WTC11 (cell line): ENCODE measurements at regions not wholly inside any gene's neighbourhood (a gene's known extent, or its start where the extent isn't known, plus 50 kb on each side); places are given as distances from the start of the nearest gene placed in this dataset.
A peak's percentile ranks its signal among the peaks of the same experiment; 100 is the strongest.

Experiments used
- ATAC-seq: fragments of 200-7000 bp; cut with Tn5 transposase; 2 replicates; pipeline ENCODE4 v1.10.0; 2021; ENCODE audit warnings: mild to moderate bottlenecking, moderate library complexity
- CTCF ChIA-PET: fragments of 300-600 bp; sonication (Branson Sonifier 250); formaldehyde crosslinking; loops from one replicate; lab custom pipeline; 2021; ENCODE audit warnings: antibody characterized with exemption; lab: Charles Lee
- POLR2A ChIA-PET: fragments of 350-600 bp; sonication (Branson Sonifier 250); formaldehyde crosslinking; loops from one replicate; lab custom pipeline; 2021; ENCODE audit warnings: antibody characterized with exemption; lab: Charles Lee
- DNase-seq: peaks from one replicate; pipeline ENCODE4 v3.0.0; 2021; ENCODE audit warnings: low spot score
- H3K27ac Mint-ChIP-seq: 2 replicates; pipeline ENCODE4 v1.8.0; 2021; ENCODE audit warnings: mixed read lengths
- H3K27me3 Mint-ChIP-seq: 2 replicates; pipeline ENCODE4 v1.8.0; 2021; ENCODE audit warnings: low read depth, mild to moderate bottlenecking, moderate library complexity, mixed read lengths
- H3K36me3 Mint-ChIP-seq: 2 replicates; pipeline ENCODE4 v1.8.0; 2021; ENCODE audit warnings: mixed read lengths
- H3K4me1 Mint-ChIP-seq: 2 replicates; pipeline ENCODE4 v1.8.0; 2022; ENCODE audit warnings: mixed read lengths
- H3K4me3 Mint-ChIP-seq: 2 replicates; pipeline ENCODE4 v1.8.0; 2021; ENCODE audit warnings: mild to moderate bottlenecking, moderate library complexity, mixed read lengths
- H3K9me3 Mint-ChIP-seq: 2 replicates; pipeline ENCODE4 v1.8.0; 2021; ENCODE audit warnings: mixed read lengths
- E2F5 ChIP-seq: sonication (generic); formaldehyde crosslinking; IDR thresholded peaks from 2 replicates; pipeline ENCODE4 v1.8.1; 2022; ENCODE audit warnings: mild to moderate bottlenecking, moderate library complexity, missing genetic modification reagents
- GABPB1 ChIP-seq: sonication (generic); formaldehyde crosslinking; IDR thresholded peaks from 2 replicates; pipeline ENCODE4 v1.8.1; 2023; ENCODE audit warnings: mild to moderate bottlenecking, missing genetic modification reagents
- GRHL2 ChIP-seq: fragments of 250-450 bp; sonication (Bioruptor Pico); IDR thresholded peaks from 2 replicates; pipeline ENCODE4 v1.8.0; 2022; ENCODE audit warnings: mild to moderate bottlenecking, moderate library complexity; ENCODE audit not compliant: insufficient replicate concordance, severe bottlenecking
- GTF2I ChIP-seq: fragments of 250-450 bp; sonication (Bioruptor Pico); conservative IDR thresholded peaks from 2 replicates; pipeline ENCODE4 v1.4.0; 2021; ENCODE audit warnings: mild to moderate bottlenecking
- HMGA2 ChIP-seq: fragments of 250-450 bp; sonication (Bioruptor Pico); IDR thresholded peaks from 2 replicates; pipeline ENCODE4 v1.4.0; 2021; ENCODE audit warnings: mild to moderate bottlenecking, moderate library complexity
- IRF1 ChIP-seq: sonication (generic); formaldehyde crosslinking; IDR thresholded peaks from 2 replicates; pipeline ENCODE4 v1.8.0; 2023; ENCODE audit warnings: missing genetic modification reagents
- NFATC4 ChIP-seq: fragments of 250-450 bp; sonication (Bioruptor Pico); IDR thresholded peaks from 2 replicates; pipeline ENCODE4 v1.9.0; 2021; ENCODE audit warnings: mild to moderate bottlenecking
- NFYB ChIP-seq: sonication (generic); formaldehyde crosslinking; conservative IDR thresholded peaks from 2 replicates; pipeline ENCODE4 v1.8.0; 2022; ENCODE audit warnings: low read depth, missing genetic modification reagents
- NR1H2 ChIP-seq: sonication (generic); formaldehyde crosslinking; IDR thresholded peaks from 2 replicates; pipeline ENCODE4 v1.9.0; 2021; ENCODE audit warnings: mild to moderate bottlenecking, moderate library complexity, missing genetic modification reagents
- PREB ChIP-seq: sonication (generic); formaldehyde crosslinking; IDR thresholded peaks from 2 replicates; pipeline ENCODE4 v1.8.1; 2022; ENCODE audit warnings: mild to moderate bottlenecking, missing genetic modification reagents, moderate library complexity, borderline replicate concordance
- TCF7 ChIP-seq: sonication (generic); formaldehyde crosslinking; IDR thresholded peaks from 2 replicates; pipeline ENCODE4 v1.8.0; 2022; ENCODE audit warnings: mild to moderate bottlenecking, low read depth, missing genetic modification reagents, moderate library complexity
- ZNF263 ChIP-seq: sonication (generic); formaldehyde crosslinking; IDR thresholded peaks from 2 replicates; pipeline ENCODE4 v1.8.1; 2022; ENCODE audit warnings: low read depth, mild to moderate bottlenecking, moderate library complexity, missing genetic modification reagents
- ZNF317 ChIP-seq: sonication (generic); formaldehyde crosslinking; IDR thresholded peaks from 2 replicates; pipeline ENCODE4 v1.8.1; 2023; ENCODE audit warnings: low read depth, mild to moderate bottlenecking, moderate library complexity, missing genetic modification reagents, borderline replicate concordance
- ZNF532 ChIP-seq: fragments of 250-450 bp; sonication (Bioruptor Pico); IDR thresholded peaks from 2 replicates; pipeline ENCODE4 v1.9.0; 2021; ENCODE audit warnings: mild to moderate bottlenecking, borderline replicate concordance
- ZNF671 ChIP-seq: fragments of 250-450 bp; sonication (Bioruptor Pico); IDR thresholded peaks from 2 replicates; pipeline ENCODE4 v1.8.0; 2021; ENCODE audit warnings: mild to moderate bottlenecking
- TF ChIP-seq, protein P1 (sequence below): fragments of 250-450 bp; sonication (Bioruptor Pico); IDR thresholded peaks from 2 replicates; pipeline ENCODE4 v1.9.0; 2021; ENCODE audit warnings: mild to moderate bottlenecking
- TF ChIP-seq, protein P2 (sequence below): sonication (generic); formaldehyde crosslinking; IDR thresholded peaks from 2 replicates; pipeline ENCODE4 v1.8.1; 2022; ENCODE audit warnings: low read depth, missing genetic modification reagents, borderline replicate concordance
- TF ChIP-seq, protein P3 (sequence below): sonication (generic); formaldehyde crosslinking; conservative IDR thresholded peaks from 2 replicates; pipeline ENCODE4 v1.8.1; 2022; ENCODE audit warnings: mild to moderate bottlenecking, missing genetic modification reagents
- TF ChIP-seq, protein P4 (sequence below): sonication (generic); formaldehyde crosslinking; IDR thresholded peaks from 2 replicates; pipeline ENCODE4 v1.8.0; 2022; ENCODE audit warnings: missing genetic modification reagents

DNA sequence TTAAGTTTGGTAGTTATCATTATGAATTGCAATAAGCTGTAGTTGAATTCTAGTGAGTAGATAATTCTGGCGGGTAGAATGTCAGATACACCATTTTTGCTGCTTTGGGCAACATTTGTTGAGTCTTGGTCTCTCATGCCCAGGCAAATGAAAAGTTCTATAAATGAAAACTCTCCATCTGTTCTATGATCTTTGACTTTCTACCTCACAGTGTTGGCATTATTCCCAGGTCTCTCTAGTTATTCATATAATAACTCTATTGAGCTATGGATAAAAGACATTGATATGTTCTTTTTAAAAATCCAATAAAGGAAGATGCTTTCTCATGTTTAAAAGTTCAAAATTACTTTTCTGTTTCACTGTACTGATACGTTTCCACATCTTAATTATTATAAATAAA is 415.3 kb upstream of the SEMA3D start (continued):
- TF ChIP-seq, protein P1, sequence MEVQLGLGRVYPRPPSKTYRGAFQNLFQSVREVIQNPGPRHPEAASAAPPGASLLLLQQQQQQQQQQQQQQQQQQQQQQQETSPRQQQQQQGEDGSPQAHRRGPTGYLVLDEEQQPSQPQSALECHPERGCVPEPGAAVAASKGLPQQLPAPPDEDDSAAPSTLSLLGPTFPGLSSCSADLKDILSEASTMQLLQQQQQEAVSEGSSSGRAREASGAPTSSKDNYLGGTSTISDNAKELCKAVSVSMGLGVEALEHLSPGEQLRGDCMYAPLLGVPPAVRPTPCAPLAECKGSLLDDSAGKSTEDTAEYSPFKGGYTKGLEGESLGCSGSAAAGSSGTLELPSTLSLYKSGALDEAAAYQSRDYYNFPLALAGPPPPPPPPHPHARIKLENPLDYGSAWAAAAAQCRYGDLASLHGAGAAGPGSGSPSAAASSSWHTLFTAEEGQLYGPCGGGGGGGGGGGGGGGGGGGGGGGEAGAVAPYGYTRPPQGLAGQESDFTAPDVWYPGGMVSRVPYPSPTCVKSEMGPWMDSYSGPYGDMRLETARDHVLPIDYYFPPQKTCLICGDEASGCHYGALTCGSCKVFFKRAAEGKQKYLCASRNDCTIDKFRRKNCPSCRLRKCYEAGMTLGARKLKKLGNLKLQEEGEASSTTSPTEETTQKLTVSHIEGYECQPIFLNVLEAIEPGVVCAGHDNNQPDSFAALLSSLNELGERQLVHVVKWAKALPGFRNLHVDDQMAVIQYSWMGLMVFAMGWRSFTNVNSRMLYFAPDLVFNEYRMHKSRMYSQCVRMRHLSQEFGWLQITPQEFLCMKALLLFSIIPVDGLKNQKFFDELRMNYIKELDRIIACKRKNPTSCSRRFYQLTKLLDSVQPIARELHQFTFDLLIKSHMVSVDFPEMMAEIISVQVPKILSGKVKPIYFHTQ, result no peak
- TF ChIP-seq IRF1 (CRISPR knock-in tag) (no peak), NR1H2 (CRISPR knock-in tag) (no peak), TCF7 (CRISPR knock-in tag) (no peak), GTF2I (CRISPR knock-in tag) (no peak), ZNF532 (CRISPR knock-in tag) (no peak), PREB (no peak), HMGA2 (CRISPR knock-in tag) (no peak)

DNA sequence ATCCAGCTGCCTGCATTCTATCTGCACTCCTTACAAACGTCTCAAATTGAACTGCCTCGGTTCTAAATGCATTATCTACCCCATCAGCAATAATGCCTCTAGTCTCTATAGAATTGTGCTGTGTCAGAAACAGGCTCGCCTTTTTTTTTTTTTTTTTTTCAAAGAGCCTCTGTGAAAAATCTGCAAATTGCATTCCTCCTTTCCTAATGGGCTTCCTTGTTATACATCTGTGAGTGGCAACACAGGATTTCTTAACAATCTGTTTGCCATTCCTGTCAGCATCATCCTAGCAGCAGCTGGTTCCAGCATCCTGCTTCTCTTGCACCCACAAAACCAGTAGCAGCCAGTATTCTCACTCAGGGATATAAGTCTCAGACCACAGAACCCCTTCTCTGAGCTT is 413.5 kb upstream of the SEMA3D start:
- H3K9me3 Mint-ChIP-seq, result peaks cover 4% of the 10 kb centered on the region; the same call in 1 of the 2 replicates
- H3K4me1 Mint-ChIP-seq, result peaks cover 10% of the 10 kb centered on the region
- H3K4me3 Mint-ChIP-seq, result no peak overlapping the region
- H3K27ac Mint-ChIP-seq, result no peak overlapping the region
- H3K27me3 Mint-ChIP-seq, result no peaks in the 10 kb centered on the region
- POLR2A ChIA-PET, result no interaction called here
- H3K36me3 Mint-ChIP-seq, result no peaks in the 10 kb centered on the region
- CTCF ChIA-PET, result no interaction called here
- ATAC-seq (peak; percentile 61), DNase-seq (no peak)
- TF ChIP-seq ZNF671, result no peak
- no peak for TF ChIP-seq ZNF263 (CRISPR knock-in tag)
- no peak for TF ChIP-seq GABPB1 (CRISPR knock-in tag)
- no peak for TF ChIP-seq E2F5 (CRISPR knock-in tag)
- TF ChIP-seq, protein P2, sequence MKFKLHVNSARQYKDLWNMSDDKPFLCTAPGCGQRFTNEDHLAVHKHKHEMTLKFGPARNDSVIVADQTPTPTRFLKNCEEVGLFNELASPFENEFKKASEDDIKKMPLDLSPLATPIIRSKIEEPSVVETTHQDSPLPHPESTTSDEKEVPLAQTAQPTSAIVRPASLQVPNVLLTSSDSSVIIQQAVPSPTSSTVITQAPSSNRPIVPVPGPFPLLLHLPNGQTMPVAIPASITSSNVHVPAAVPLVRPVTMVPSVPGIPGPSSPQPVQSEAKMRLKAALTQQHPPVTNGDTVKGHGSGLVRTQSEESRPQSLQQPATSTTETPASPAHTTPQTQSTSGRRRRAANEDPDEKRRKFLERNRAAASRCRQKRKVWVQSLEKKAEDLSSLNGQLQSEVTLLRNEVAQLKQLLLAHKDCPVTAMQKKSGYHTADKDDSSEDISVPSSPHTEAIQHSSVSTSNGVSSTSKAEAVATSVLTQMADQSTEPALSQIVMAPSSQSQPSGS, result no peak
- no peak for TF ChIP-seq ZNF317 (CRISPR knock-in tag)
- TF ChIP-seq NFYB, result no peak
- no peak for TF ChIP-seq GRHL2 (CRISPR knock-in tag)
- no peak for TF ChIP-seq NFATC4
- TF ChIP-seq, protein P3, sequence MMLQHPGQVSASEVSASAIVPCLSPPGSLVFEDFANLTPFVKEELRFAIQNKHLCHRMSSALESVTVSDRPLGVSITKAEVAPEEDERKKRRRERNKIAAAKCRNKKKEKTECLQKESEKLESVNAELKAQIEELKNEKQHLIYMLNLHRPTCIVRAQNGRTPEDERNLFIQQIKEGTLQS (CRISPR knock-in tag), result no peak
- TF ChIP-seq, protein P4, sequence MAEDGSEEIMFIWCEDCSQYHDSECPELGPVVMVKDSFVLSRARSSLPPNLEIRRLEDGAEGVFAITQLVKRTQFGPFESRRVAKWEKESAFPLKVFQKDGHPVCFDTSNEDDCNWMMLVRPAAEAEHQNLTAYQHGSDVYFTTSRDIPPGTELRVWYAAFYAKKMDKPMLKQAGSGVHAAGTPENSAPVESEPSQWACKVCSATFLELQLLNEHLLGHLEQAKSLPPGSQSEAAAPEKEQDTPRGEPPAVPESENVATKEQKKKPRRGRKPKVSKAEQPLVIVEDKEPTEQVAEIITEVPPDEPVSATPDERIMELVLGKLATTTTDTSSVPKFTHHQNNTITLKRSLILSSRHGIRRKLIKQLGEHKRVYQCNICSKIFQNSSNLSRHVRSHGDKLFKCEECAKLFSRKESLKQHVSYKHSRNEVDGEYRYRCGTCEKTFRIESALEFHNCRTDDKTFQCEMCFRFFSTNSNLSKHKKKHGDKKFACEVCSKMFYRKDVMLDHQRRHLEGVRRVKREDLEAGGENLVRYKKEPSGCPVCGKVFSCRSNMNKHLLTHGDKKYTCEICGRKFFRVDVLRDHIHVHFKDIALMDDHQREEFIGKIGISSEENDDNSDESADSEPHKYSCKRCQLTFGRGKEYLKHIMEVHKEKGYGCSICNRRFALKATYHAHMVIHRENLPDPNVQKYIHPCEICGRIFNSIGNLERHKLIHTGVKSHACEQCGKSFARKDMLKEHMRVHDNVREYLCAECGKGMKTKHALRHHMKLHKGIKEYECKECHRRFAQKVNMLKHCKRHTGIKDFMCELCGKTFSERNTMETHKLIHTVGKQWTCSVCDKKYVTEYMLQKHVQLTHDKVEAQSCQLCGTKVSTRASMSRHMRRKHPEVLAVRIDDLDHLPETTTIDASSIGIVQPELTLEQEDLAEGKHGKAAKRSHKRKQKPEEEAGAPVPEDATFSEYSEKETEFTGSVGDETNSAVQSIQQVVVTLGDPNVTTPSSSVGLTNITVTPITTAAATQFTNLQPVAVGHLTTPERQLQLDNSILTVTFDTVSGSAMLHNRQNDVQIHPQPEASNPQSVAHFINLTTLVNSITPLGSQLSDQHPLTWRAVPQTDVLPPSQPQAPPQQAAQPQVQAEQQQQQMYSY (CRISPR knock-in tag), result no peak
